ENCODE measurements at regions not wholly inside any gene's neighbourhood (a gene's known extent, or its start where the extent isn't known, plus 50 kb on each side); places are given as distances from the start of the nearest gene placed in this dataset.

DNA sequence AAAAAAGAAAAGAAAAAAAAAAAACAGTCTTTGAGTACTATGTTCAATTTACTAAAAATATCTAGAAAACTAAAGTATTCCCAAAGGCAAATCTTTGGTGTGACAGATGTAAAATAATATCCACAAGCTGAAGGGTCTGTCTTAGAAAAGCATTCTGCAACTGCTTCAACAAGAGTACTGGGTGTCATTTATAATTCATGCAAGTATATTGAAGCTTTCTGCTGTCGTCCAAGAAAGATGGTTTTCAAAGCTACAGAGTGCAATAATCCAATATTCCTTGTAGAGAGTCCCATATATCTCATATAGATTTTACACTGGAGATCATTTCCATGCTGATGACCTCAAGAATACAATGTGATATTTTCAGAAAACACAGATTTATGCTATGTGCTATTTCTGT, 90.9 kb upstream of the SUCLG2 start:
- TF ChIP-seq EZH2 (IDR thresholded peaks at IDR 0.05) (no peak), POLR2AphosphoS5 (IDR thresholded peaks at IDR 0.05; ENCODE audit: borderline replicate concordance, low read depth, low read length) (no peak), FOXP2 (optimal IDR thresholded peaks at IDR 0.05; ENCODE audit: control extremely low read depth, extremely low read length, insufficient read depth) (no peak)
